Esophagus muscularis mucosa (tissue), 3 donors: ENCODE measurements at regions not wholly inside any gene's neighbourhood (a gene's known extent, or its start where the extent isn't known, plus 50 kb on each side); places are given as distances from the start of the nearest gene placed in this dataset.

ENCODE experiments used
- CTCF ChIP-seq, 3 experiments: fragments of 200-600 bp in 2 of 3; fragments of 450-650 bp in 1 of 3; sonication (generic) in 2 of 3; IDR thresholded peaks; one replicate each; pipeline ENCODE4 v1.5.1; 2017 to 2019; ENCODE audit warnings: antibody characterized with exemption in 3 of 3, mild to moderate bottlenecking in 2 of 3, moderate library complexity in 1 of 3
- EP300 ChIP-seq: sonication (generic); formaldehyde crosslinking; IDR thresholded peaks from one replicate; pipeline ENCODE4 v1.6.1; 2017; ENCODE audit warnings: antibody characterized with exemption

GRCh38 chr12:77619425-77619824 lies 211.3 kb upstream of the NAV3 start:
- TF ChIP-seq EP300 (no peak), CTCF (IDR thresholded peaks at IDR 0.05) (no peak)
